ENCODE measurements at regions not wholly inside any gene's neighbourhood (a gene's known extent, or its start where the extent isn't known, plus 50 kb on each side); places are given as distances from the start of the nearest gene placed in this dataset.

DNA sequence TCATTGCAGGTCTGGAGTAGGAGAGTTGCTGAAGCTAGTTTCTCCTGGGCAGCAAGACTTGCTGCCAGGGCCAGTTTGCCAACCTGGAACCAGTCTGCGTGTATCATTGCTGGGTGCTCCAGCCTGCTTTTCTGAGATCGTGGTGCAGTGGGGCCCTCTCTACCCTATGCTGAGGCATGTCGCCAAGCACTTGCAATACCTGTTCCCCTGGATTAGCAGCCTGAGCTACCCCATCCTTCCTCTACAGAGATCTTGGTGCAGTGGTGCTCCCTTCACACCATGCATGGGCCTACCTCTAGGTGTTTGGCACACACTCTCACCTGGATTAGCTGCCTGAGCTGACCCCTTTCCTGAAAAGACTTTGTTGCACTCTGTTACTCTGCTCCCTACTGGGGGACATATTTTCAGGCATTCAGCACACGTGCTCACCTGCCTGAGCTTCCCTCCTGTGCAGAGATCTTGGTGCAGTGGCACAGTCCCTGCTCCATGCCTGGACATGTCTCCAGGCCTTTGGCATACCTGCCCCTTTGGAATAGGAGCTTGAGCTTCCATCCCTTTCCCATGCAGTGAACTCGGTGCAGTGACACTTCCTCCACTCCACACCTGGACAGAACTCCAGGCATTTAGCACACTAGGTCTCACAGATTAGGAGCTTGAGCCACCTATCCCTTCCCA lies 133.7 kb upstream of the CXCL13 start:
- TF ChIP-seq POLR2A (IDR thresholded peaks at IDR 0.05): no peak
- TF ChIP-seq, protein P1, sequence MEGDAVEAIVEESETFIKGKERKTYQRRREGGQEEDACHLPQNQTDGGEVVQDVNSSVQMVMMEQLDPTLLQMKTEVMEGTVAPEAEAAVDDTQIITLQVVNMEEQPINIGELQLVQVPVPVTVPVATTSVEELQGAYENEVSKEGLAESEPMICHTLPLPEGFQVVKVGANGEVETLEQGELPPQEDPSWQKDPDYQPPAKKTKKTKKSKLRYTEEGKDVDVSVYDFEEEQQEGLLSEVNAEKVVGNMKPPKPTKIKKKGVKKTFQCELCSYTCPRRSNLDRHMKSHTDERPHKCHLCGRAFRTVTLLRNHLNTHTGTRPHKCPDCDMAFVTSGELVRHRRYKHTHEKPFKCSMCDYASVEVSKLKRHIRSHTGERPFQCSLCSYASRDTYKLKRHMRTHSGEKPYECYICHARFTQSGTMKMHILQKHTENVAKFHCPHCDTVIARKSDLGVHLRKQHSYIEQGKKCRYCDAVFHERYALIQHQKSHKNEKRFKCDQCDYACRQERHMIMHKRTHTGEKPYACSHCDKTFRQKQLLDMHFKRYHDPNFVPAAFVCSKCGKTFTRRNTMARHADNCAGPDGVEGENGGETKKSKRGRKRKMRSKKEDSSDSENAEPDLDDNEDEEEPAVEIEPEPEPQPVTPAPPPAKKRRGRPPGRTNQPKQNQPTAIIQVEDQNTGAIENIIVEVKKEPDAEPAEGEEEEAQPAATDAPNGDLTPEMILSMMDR (IDR thresholded peaks at IDR 0.05 in 8 of 11, conservative IDR thresholded peaks at IDR 0.05 in 3 of 11): no peak
- no peak for TF ChIP-seq POLR2AphosphoS5 (IDR thresholded peaks at IDR 0.05)

Data from spleen (tissue), 7 donors.